Chondrocyte (in vitro differentiated cells): ENCODE measurements at regions not wholly inside any gene's neighbourhood (a gene's known extent, or its start where the extent isn't known, plus 50 kb on each side); places are given as distances from the start of the nearest gene placed in this dataset.

Experiments
- DNase-seq: peaks from one replicate; pipeline ENCODE4 v3.0.0; 2021; ENCODE audit warnings: mixed read lengths, low spot score
- H3K27ac Mint-ChIP-seq: one replicate; pipeline ENCODE4 v1.8.0; 2021; ENCODE audit warnings: mild to moderate bottlenecking, moderate library complexity, mixed read lengths; ENCODE audit not compliant: unreplicated experiment
- H3K27me3 Mint-ChIP-seq: 2 replicates; pipeline ENCODE4 v1.8.0; 2021; ENCODE audit warnings: low read depth, mixed read lengths
- H3K36me3 Mint-ChIP-seq: 2 replicates; pipeline ENCODE4 v1.8.0; 2021; ENCODE audit warnings: low read depth, mixed read lengths
- H3K4me1 Mint-ChIP-seq: 2 replicates; pipeline ENCODE4 v1.8.0; 2021; ENCODE audit warnings: low read depth, mild to moderate bottlenecking, mixed read lengths
- H3K4me3 Mint-ChIP-seq: one replicate; pipeline ENCODE4 v1.8.0; 2021; ENCODE audit warnings: mild to moderate bottlenecking, moderate library complexity, mixed read lengths; ENCODE audit not compliant: unreplicated experiment
- H3K9me3 Mint-ChIP-seq: 2 replicates; pipeline ENCODE4 v1.8.0; 2021; ENCODE audit warnings: low read depth, mixed read lengths
- TF ChIP-seq, protein P1 (sequence below): fragments of 200-600 bp; sonication (generic); IDR thresholded peaks from 2 replicates; pipeline ENCODE4 v1.5.0; 2021; ENCODE audit warnings: antibody characterized with exemption, mild to moderate bottlenecking, moderate library complexity

DNA sequence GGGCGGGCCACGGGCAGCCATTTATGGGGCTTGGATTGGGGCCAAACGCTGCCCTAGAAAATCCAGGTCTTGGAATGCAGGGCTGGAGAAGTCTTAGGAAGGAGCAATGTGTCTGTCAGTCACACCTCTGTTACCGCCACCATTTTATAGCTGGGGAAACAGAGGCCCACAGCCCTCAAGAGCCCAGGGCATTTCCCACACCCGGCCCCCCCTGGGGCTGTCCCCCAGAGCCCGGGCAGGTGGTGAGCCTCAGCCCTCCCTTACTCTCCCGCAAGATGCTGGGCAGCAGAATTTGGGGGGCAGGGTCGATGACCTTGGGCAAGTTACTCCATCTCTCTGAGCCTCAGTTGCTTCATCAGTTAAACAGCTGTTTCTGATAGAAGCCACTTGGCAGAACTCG lies 508.2 kb downstream of the SHQ1 start:
- Mint-ChIP-seq H3K4me1 (peaks cover 39% of the 10 kb centered on the region), H3K27ac (no peak overlapping the region), H3K27me3 (no peaks in the 10 kb centered on the region), H3K4me3 (no peak overlapping the region), H3K9me3 (no peaks in the 10 kb centered on the region), H3K36me3 (no peaks in the 10 kb centered on the region)
- no peak for DNase-seq
- TF ChIP-seq, protein P1, sequence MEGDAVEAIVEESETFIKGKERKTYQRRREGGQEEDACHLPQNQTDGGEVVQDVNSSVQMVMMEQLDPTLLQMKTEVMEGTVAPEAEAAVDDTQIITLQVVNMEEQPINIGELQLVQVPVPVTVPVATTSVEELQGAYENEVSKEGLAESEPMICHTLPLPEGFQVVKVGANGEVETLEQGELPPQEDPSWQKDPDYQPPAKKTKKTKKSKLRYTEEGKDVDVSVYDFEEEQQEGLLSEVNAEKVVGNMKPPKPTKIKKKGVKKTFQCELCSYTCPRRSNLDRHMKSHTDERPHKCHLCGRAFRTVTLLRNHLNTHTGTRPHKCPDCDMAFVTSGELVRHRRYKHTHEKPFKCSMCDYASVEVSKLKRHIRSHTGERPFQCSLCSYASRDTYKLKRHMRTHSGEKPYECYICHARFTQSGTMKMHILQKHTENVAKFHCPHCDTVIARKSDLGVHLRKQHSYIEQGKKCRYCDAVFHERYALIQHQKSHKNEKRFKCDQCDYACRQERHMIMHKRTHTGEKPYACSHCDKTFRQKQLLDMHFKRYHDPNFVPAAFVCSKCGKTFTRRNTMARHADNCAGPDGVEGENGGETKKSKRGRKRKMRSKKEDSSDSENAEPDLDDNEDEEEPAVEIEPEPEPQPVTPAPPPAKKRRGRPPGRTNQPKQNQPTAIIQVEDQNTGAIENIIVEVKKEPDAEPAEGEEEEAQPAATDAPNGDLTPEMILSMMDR: no peak

- TF ChIP-seq, protein P1: no peak
- Mint-ChIP-seq H3K4me1 (peaks cover 35% of the 10 kb centered on the region), H3K27me3 (no peaks in the 10 kb centered on the region), H3K27ac (no peak overlapping the region), H3K36me3 (no peaks in the 10 kb centered on the region), H3K4me3 (no peak overlapping the region), H3K9me3 (no peaks in the 10 kb centered on the region)
- DNase-seq: no peak
Measured at GRCh38 chr3:72339670-72340030, 508.6 kb downstream of the SHQ1 start.

DNA sequence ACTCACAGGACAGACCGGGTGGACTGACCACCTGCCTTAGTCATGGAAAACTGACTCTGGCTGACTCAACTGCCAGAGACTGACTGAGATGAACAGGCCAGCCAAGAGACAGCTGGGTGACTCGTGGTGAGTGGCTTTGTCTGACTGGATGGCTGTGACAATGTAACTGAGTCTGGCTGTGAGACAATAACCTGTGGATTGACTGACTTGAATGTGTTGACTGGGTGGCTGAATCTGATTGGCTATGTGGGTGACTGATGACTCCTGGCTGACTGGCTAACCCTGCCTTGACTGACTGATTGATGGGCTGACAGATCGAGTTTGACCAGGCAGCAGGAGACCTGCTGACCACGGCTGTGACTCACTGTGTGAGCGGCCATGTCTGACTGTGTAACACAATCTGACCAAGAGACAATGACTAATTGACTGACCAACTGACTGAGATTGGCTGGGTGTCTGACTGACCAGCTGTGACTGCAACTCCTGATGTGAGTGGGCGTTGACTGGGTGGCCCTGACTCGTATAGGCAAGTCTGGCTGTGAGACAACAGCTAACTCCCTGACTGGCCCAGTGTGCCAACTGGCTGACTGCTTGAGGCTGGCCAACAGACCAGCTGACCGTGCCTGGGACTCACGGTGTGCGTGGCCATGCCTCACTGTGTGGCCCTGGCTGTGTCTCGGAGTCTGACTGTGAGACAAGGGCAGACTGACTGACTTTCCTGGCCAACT lies 509.1 kb downstream of the SHQ1 start:
- Mint-ChIP-seq H3K9me3 (no peaks in the 10 kb centered on the region), H3K27ac (no peak overlapping the region), H3K4me3 (no peak overlapping the region), H3K27me3 (no peaks in the 10 kb centered on the region), H3K36me3 (no peaks in the 10 kb centered on the region), H3K4me1 (peaks cover 29% of the 10 kb centered on the region)
- TF ChIP-seq, protein P1: no peak
- no peak for DNase-seq

DNA sequence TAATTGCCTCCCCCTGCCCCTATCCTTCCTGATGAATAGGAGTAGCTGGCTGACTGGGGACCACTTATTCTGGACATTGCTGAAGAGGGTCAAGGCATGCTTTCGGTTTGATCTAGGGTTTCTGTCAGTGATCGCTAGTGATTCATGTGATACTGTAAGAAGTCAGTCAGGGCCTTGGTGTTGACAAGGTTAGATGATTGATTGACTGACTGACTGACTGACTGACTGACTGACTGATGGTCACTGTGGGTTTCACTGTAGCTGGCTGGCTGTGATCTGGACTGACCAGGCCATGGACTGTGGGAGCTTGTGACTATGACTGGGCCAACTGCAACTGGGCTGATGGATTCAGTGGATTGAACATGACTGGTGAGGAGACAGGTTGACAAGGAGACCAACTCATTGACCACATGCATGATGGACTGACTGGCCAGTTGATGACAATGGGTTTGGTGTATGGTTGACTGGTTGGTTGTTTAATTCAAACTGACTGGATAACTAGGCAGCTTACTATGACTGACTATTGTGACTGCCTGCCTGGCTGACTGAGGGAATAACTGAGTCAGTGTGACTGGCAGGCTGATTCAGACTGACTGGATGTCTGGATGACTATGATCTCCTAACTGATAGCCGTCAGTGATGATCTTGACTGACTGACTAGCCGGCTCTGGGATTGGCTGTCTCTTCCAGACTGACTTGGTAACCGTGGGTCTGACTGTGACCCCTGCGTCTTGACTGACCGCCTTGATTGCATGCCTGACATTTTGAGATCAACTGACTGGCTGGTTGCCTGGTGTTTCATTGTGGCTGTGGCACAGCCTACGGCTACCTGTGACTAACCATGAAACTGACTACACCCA lies 509.9 kb downstream of the SHQ1 start:
- H3K27ac Mint-ChIP-seq: no peak overlapping the region
- no peak overlapping the region for H3K4me3 Mint-ChIP-seq
- no peaks in the 10 kb centered on the region for H3K27me3 Mint-ChIP-seq
- H3K9me3 Mint-ChIP-seq: no peaks in the 10 kb centered on the region
- TF ChIP-seq, protein P1: no peak
- peaks cover 22% of the 10 kb centered on the region for H3K4me1 Mint-ChIP-seq
- DNase-seq: no peak
- no peaks in the 10 kb centered on the region for H3K36me3 Mint-ChIP-seq

- DNase-seq: no peak
- Mint-ChIP-seq H3K9me3 (no peaks in the 10 kb centered on the region), H3K27me3 (peaks cover 1% of the 10 kb centered on the region), H3K4me1 (peaks cover 13% of the 10 kb centered on the region), H3K36me3 (no peaks in the 10 kb centered on the region), H3K4me3 (no peak overlapping the region), H3K27ac (no peak overlapping the region)
- TF ChIP-seq, protein P1: no peak
Measured at GRCh38 chr3:72337480-72337855, 510.8 kb downstream of the SHQ1 start.
